NCI-H524 treated with DMSO at 0.1 percent for 48 hours (cell line): ENCODE measurements at regions not wholly inside any gene's neighbourhood (a gene's known extent, or its start where the extent isn't known, plus 50 kb on each side); places are given as distances from the start of the nearest gene placed in this dataset.
"Not testable (repeated sequence)": the region's sequence is repeated elsewhere in the genome, so short reads cannot be mapped to it uniquely, and the experiment has no call there.

Experiments
- DNase-seq: peaks from one replicate; lab custom pipeline; 2025; lab: John Stamatoyannopoulos, UW

GRCh38 chr11:86147004-86147403 is 78.1 kb upstream of the PICALM start:
- DNase-seq: no peak

DNA sequence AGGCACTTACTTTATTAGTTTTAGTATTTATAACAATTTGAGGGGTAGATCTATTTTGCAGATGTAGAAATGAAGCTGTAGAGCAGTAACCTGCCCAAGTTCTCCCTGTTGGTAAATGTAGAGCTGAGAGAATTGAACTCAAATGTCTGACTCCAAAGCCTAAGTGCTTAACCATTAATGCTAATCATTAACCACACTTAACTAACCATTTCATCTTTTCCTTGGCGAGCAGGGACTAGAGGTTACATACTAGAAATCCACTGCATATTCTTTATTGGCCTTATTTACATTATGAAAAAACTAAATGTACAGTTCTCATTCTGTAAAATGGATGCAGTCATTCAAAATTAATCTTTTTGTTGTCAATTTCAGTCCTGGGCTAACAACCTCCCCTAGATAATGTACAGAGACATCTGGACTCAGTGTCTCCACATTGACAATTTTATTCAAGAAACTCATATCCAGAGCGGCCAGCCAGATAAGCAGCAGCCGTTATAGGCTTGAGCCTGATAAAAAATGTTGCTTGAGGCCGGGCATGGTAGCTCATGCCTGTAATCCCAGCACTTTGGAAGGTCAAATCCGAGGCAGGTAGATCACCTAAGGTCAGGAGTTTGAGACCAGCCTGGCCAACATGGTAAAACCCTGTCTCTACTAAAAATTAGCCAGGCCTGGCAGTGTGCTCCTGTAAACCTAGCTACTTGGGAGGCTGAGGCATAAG is 76.7 kb upstream of the PICALM start:
- DNase-seq: no peak

- DNase-seq: no peak
Measured at GRCh38 chr11:86144846-86145245, 76.0 kb upstream of the PICALM start.

DNA sequence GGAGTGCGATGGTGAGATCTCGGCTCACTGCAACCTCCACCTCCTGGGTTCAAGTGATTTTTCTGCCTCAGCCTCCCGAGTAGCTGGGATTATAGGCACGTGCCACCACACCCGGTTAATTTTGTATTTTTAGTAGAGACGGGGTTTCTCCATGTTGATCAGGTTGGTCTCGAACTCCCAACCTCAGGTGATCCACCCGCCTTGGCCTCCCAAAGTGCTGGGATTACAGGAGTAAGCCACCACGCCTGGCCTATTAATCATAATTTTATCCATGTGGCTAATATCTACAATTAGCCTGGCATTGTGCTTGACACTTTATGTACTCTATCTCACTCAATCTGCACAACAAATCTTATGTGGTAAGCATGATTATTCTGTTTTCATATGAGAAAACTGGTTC is 75.2 kb upstream of the PICALM start:
- DNase-seq: not testable (repeated sequence)

GRCh38 chr11:86143087-86144030 is 74.5 kb upstream of the PICALM start:
- no peak for DNase-seq

GRCh38 chr11:86142170-86142569 is 73.3 kb upstream of the PICALM start:
- DNase-seq: no peak

- DNase-seq: no peak
Measured at GRCh38 chr11:86141727-86142126, 72.8 kb upstream of the PICALM start.

GRCh38 chr11:86140334-86140990 is 71.6 kb upstream of the PICALM start:
- DNase-seq: no peak

DNA sequence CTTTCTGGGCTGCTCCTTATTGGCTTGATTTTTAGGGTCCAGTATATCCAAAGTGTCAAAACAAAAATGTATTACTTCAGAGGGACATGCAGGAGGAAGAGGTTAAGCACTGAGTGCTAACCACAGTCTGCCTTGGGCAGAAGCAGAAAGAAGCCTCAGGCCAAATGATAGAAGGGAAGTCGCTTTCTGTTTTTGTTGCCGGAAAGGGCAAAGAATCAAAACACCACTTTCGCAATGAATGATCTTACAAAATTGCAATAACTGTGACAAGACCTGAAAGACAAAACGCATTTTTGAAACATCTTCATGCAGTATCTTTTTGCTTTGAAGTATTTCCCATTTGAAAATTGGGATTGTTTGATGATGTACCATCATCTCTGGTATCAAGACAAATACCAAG is 70.1 kb upstream of the PICALM start:
- no peak for DNase-seq

GRCh38 chr11:86136538-86136937 is 67.7 kb upstream of the PICALM start:
- no peak for DNase-seq

DNA sequence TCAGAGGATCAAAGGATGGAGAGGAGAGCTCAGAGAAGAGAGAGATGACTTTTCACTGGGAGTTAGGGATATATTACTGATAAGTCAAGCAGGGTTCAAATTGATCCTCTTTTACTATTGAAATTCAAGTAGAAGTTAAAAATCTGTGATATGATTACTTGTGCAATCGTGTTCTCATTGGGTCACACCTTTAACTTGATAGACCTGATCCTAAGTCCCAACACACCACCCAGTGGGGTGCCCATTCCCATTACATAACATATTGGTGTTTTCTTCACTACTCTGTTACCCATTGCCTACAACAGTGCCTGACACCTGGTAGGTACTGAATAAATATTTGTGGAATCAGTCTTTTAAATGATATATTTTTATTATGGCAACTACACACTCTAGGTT is 66.4 kb upstream of the PICALM start:
- DNase-seq: no peak

DNA sequence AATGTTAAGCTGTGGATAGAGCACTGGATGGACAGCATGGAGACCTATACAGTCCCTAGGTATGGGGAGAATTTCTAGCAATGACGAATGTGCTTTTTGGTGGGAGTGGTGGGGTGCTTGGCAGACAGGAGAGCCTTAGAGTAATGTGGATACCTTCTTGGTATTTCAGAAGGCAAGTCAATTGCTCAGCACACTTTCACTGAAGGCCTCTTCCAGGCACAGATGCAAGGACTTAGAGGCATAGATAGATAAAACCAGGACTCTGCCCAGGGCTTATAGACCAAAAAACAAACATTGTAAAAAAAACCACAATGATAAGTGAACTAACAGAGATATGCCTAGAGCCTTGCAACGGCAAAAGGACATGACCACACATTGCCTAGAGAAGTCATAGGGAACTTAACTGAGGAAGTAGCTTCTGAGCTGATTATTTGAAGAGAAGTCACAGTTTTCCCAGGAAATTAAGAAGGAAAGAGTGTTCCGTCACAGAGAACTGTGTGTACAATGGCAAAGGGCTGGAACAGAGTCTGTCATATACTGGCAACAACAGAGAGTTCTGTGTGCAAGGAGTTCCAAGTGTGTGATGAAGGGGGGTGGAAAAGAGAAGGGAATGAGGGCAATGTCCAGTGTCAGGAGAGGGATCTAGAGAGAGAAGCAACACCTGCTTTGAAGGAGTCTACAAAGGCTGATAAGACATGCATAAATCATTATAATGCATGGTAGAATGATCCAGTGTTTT is 65.9 kb upstream of the PICALM start:
- DNase-seq: no peak

- DNase-seq: no peak
Measured at GRCh38 chr11:86132667-86133249, 63.9 kb upstream of the PICALM start.

DNA sequence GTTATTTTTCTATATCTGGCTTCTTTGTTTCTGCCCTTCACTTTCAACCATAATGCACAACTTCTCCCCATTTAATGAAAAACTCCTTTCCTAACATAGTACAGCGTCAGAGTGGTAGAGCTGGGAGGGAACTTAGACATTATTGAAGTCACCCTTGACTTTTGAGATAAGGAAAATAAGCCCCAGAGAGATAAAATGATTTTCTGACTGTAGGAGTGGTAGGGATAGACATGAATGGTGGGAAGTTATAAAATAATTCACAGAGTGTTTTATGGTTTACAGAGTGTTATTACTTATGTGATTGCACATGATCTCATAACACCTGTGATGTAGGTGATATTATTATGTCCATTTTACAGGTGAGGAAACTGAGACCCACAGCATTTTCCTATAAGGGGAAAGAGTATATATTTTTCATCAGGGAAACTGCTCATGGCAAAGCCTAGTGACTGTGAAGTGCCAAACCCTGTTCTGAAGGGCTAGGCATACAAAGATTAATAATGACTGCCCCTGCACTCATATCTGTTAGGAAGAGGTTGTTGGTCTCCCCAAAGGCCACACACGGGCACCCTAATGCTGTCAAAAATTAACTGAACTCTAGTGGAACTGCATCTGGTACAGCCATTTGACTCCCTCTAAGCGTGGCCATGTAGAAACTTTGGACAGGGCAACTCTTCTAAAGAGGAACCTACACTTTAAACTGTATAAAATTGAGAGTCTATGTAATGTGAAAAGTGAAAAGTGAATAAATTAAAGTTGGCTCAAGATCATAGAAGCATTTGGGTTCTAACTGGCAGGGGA is 61.1 kb upstream of the PICALM start:
- DNase-seq: no peak

DNA sequence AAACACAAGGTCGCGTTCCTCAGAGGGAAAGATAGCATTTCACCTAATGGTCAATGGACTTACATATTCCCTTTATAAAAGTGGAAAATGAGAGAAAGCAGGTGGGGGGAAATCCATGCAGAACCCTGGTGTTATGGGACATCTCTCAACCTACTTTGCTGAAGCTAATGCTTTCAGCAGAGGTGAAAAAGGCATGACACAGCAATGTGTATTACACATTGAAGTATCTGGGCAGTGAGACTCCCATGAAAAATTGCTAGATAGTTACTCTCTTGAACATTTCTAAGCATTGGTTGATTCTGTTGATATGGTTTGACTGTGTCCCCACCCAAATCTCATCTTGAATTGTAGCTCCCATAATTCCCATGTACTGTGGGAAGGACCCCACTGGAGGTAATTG is 60.0 kb upstream of the PICALM start:
- no peak for DNase-seq

DNA sequence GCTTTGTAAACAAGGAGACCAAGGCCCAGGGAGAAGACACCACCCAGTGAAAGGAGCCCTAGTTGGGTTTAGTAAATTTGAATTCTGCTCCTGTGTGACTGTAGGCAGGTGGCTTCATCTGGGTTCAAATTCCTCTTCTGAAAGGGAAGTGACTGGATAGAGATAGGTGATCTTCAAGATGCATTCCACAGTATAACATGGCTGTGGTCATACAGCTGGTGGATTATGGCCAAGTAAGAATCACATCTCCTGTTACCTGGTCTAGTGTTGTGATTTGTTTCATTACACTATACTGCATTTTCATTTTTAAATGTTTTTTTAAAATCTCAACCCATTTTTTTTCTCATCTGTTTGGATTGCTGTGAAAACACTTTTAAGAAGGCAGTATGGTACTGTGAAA is 58.0 kb upstream of the PICALM start:
- no peak for DNase-seq

DNA sequence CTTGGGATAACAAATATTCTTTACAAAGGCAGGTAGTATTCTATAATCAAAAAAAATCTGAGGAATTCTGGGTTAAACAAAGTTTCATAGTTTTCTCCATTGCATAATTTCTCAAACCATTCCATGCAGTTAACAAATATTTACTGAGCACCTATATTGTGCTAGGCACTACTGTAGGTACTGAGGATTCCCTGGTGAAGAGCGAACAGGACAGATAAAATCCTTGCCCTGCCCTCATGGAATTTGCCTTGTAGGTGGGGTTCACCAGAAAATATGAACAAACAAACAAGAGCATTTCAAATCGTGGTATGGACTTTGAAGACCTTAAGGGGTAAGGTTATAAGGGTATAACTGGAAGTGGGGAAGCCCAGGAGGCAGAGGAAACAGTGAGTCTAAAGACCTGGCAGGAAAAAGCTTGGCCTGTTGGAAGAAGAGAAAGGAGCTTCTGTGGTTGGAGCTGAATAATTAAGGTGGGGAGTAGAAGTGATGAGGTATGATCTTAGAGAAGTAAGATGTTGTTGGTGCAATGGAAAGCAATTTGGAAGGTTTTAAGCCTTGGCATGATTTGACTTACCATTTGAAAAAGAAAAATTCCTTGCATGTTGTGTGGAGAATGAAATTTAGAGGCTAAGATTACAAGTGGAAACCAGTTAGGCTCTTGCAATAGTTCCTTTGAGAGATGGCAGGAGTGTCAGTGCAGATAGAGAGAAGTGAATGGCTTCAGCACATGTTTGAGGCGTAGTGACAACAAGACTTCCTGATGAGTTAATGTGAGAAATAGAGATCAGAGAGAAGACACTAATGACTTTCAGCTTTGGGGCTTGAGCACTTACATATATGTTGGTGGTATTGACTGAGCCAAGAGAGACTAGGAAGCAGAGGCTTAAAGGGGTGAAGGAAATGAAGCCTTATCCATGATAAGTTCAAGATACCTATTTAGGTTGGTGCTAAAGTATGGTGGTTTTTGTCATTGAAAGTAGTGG is 55.7 kb upstream of the PICALM start:
- no peak for DNase-seq

GRCh38 chr11:86122773-86123172 is 53.9 kb upstream of the PICALM start:
- no peak for DNase-seq

DNA sequence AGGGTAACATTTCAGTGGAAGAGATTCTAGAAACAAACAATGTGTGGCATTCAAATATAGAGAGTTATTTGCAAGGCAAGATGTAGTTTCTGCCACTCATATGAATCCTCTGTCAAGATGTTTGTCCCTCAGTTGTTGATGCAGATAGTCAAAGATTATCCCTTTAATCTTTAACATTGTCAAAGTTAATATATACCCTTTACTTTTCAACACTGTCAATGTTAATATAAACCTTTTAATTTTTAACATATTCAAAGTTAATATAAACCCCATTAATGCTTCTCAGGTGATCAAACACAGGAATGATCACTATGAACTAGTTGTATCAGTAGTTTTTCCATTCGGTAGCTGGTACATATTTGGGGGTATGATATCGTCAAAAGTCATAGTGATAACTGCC is 51.9 kb upstream of the PICALM start:
- no peak for DNase-seq

DNA sequence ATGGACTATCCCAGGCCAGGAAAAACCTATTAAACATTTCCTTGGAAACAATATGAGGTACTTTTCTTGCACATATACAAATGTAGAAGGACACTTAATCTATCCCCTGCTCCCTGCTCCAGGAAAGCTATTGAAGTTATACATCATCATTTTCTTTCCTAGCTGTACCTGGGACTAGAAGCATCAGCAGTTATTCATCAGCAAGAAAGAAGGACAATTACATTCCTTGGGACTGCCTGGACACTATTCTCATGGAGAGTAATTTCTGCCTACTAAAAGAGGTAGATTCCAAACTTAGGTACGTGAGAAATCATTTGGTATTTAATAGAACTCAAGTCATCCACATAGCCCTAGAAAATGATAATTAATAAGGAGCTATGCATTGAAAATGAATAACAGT is 51.0 kb upstream of the PICALM start:
- no peak for DNase-seq
